Stimulated activated CD8-positive, alpha-beta memory T cell treated with anti-CD3 and anti-CD28 coated beads, Interleukin-15, amount 100 ng/mL, for 48 hours (primary cell): ENCODE measurements at regions not wholly inside any gene's neighbourhood (a gene's known extent, or its start where the extent isn't known, plus 50 kb on each side); places are given as distances from the start of the nearest gene placed in this dataset.

Experiments used
- DNase-seq, 2 donors: peaks; one replicate each; pipeline ENCODE4 v3.0.0-alpha.2; 2020; ENCODE audit warnings: low read depth in 2 of 2

DNA sequence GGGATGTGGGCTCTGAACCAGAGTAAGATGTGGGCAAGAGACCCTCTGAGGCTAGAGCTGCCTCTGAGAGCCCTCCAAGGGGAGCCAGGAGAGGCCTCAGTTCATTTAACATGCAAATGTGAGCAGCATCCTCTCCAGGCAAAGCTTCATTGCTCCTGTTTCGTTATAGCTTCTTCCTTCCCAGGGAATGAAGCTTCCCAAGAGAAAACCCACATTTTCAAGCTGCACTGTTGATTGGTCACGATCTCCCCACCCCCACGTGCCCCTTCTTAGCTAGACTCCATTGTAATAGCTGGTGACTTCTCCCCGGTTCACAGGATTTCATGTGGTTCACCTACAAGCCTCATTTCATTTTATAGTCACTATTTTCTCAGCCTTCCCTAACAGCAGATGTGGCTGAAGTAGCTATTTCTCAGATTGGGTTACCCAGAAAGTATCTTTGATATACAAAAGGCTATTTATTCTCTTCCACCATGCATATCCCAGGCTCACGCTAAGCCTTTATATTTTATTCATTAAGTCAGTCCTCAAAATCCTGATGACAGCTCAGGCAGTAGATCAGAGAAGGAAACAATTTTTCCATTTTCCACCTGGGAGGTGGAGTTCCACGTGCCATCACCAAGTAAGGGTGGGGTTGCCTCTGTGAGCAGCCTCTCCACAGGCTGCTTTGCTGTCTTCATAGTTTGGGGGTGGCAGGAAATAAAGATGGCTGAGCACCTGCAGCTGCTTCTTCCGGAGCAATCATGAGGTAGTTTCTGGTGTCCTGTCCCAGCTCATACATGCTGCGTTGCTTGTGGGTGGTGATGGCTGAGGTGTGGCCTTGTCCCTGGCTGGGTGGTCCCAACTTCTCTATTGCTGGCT lies 178.3 kb upstream of the RAB4A start:
- no peak for DNase-seq

DNA sequence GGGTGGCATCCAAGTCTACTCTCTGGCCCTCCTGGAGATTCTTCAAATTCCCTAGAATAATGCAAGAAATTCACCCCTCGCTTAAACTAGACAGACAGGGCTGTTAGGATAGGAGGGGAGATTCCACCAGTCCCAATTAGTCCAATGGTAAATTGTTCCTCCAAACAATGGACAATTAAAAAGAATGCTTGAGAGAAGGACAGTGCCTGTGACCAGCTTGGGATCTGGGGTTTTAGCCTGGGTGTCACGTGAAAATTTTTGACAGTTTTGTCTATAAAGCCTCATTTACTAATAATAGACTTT lies 177.7 kb upstream of the RAB4A start:
- DNase-seq: no peak

GRCh38 chr1:229093609-229094336 lies 177.1 kb upstream of the RAB4A start:
- no peak for DNase-seq

DNA sequence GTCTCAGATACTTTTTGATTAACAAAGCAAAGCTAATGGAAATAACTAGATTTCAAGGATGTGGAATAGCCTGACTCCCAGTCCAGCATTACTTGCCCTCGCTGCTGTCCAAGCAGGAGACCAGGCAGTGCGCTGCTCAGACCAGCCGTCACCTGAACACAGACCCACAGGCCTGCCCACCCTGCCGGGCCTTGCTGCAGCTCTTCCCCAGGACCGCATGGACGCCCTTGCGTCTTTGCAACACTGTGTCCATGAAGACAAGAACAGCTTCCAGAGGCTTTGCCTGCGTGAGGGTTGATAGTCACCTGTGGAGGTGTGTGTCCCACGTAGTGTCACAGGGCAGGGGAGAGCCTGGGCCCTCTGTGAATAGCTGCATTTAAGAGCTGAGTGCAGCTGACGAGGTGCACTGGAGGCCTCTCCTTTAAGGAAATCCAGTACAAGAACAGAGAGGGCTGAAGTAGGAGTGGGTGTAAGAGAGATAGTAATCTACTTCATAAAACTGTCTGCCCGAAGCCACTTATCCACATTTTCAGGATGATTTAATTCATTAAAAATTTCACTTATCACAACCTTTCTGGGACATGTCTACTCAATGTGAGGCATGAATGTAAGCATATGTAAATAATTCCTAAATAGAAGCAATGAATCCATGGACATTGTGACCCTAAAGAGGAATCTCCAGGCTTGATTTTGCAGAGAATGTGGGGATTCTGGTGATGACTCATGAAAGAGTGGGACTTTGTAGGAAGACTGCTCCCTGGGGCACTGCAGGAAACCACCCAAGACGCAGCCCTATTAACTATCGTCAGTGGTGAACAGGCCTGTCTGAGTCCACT lies 176.2 kb upstream of the RAB4A start:
- no peak for DNase-seq

GRCh38 chr1:229095325-229095724 lies 175.6 kb upstream of the RAB4A start:
- no peak for DNase-seq

GRCh38 chr1:229097356-229097755 lies 173.6 kb upstream of the RAB4A start:
- no peak for DNase-seq

GRCh38 chr1:229098361-229098760 lies 172.6 kb upstream of the RAB4A start:
- DNase-seq: no peak

GRCh38 chr1:229098903-229099578 lies 171.9 kb upstream of the RAB4A start:
- no peak for DNase-seq

DNA sequence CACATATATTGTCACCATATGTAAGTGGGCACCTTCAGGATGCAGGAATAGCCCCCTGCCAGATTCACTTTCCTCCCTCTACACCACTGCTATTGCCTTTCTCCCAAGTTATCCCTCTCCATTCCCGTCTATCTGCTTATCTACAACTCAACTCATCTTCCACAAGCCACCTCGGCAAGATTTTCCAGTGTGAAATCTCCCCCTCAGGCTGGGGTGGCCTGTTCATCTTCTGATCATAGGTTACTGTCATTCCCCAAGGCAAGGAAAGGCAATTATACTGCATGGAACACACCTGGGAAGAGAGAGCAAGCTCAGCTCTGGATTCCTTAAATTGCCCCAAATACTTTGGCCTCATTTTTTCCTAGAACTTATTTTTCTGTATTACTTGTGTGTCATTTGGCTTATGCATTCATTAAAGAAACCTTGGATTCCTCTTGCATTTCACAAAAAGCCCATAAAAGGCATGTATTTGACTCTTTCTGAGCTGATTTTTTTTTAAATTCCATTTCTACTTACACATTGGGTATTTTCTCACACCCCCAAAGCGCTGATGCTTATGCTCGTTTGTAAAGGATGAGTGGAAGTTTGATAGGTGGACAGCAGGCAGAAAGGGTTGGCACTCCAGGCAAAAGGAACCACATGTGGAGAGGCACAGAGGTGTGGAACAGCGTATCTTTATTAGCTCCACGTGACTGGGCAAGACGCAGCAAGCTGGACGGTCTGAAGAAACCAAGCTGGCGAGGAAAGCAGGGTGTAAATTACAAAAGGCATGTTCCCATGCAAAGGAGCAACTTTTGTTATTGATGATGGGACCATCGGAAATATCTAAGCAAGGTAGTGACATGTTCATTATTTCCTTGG lies 169.7 kb upstream of the RAB4A start:
- DNase-seq: no peak

GRCh38 chr1:229102741-229103391 lies 168.0 kb upstream of the RAB4A start:
- no peak for DNase-seq

DNA sequence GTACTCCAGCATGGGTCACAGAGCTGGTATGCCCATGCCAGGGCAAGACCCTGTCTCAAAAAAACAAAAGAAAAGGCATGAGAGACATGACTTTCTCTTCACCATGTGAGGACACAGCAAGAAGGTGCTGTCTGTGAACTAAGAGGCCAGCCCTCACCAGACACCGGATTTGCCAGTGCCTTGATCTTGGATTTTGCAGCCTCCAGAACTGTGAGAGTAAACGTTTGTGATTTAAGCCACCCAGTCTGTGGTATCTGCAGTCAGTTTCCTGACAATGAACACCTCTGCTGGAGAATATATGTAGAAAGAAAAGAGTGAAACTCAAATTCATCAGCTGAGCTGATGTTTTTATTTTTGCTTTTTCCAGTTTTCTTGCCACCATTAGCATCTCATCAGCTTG lies 166.3 kb upstream of the RAB4A start:
- no peak for DNase-seq

DNA sequence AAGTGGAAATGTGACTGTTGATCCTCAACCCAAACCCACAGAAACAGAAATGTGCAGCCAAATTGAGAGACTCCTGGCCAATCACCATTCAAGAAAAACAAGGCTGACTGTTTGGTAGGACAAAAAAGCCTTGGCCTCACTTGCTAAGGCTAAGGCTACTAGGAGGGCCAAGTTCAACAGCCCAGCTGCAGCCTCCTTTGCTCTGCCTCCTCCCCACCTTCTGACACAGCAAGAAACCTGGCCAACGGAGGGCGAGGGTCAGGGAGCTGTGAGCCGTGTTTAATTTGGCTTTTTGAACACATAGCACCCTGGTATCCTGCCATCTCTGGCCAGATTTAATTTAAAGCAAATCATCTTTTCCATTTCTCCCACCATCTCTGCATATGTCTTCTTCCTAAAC lies 165.8 kb upstream of the RAB4A start:
- no peak for DNase-seq

GRCh38 chr1:229105822-229106525 lies 164.9 kb upstream of the RAB4A start:
- DNase-seq: no peak

DNA sequence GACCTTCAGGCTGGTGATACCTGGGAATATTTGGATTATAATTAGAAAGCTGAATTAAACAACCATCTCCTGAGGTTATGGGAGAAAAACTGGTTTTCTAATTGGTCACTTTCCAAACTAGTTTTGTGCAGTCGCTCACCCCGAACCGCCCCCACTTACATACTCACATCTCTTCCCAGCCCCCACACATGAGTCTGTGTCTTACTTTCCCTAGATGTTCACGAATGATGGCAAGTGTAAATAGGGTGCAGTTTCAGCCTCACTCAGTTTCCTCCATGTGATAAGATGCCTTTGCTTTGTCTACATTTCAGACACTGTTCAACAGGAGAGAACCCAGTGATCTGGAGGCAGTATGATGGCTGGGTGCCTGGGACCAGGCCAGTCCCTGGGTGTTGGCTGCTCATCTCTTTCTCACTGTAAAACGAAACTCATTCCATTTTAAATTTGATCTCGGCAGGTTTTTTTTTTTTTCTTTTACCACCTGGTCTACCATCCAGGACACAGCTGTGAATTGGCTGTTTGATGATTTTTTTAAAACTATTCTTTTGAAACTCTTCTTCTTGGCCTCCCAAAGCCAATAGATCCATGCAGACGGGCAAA lies 164.3 kb upstream of the RAB4A start:
- DNase-seq: no peak

DNA sequence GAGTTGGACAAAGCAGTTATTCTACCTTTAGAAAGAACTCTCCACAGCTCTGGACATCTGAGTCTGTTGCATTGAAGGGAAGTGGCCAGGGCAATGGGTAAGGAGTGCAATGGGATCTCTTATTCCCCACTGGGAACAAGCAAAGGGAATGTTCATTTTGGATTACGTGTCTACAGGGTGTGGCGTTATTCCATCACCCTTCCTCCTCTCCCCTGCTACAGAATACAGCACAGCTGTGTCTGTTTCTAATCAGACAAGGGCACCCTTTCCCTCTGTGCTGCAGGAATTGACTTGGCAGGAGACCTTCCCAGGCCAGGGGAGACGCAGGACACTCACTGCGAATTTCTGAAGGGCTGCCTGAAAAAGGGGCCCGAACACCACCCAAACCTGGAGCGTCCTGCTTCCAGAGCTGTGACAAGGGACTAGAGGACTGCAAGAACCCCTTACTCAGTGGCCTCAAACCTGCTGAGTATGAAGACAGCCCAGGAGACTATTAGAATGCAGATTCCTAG lies 163.6 kb upstream of the RAB4A start:
- DNase-seq: no peak

DNA sequence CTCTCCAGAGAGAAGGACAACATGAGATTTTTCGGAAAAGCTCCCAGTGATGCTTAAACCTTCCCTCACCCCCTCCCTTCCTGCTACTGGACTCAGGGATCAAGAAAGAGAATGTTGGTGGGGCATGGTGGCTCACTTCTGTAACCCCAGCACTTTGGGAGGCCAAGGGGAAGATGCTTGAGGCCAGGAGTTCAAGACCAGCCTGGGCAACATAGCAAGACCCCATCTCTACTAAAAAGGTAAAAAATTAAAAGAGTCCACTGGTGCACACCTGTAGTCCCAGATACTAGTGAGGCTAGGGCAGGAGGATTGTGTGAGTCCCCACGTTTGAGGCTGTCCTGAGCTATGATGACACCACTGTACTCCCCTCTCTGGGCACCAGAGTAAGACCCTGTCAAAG lies 162.9 kb upstream of the RAB4A start:
- DNase-seq: no peak

- DNase-seq: no peak
These were observed 162.2 kb upstream of the RAB4A start for GRCh38 chr1:229108598-229109201.

DNA sequence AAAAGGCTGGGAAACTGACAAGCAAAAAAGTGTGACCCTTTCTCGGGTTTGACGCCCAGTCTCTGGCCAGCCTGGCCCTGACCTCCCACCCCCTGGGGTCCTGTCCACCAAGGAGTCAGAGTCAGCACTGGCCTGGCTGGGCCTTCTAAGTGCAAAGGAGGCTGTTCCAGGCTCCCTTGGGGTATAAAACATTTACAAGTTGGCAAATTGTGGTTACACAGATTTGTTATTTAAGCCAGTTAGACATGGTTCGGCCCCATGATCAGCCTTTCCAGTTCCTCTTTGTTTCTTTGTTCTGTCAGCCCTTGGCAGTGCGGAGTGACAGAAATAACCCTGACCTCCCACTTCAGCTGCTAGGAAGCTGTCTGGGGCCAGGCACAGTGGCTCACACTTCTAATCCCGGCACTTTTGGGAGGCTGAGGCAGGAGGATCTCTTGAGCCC lies 161.6 kb upstream of the RAB4A start:
- no peak for DNase-seq

DNA sequence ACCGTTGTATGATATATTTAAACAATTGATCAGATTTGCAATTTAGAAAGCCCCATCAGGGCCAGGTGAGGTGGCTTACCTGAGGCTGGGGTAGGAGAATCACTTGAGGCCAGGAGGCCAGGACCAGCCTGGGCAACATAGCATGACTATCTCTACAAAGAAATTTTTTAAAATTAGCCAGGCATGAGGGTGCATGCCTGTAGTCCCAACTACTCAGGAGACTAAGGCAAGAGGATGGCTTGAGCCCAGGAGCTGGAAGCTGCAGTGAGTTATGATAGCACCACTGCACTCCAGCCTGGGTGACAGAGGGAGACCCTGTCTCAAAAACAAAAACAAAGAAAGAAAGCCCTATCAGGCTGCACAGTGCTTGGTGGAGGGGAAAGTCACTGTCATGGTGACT lies 159.9 kb upstream of the RAB4A start:
- no peak for DNase-seq
